HG03196 (cell line): ENCODE measurements at regions not wholly inside any gene's neighbourhood (a gene's known extent, or its start where the extent isn't known, plus 50 kb on each side); places are given as distances from the start of the nearest gene placed in this dataset.
"Not testable (repeated sequence)": the region's sequence is repeated elsewhere in the genome, so short reads cannot be mapped to it uniquely, and the experiment has no call there.

Source experiments
- ATAC-seq: cut with Tn5 transposase; IDR thresholded peaks from one replicate; pipeline ENCODE4 v1.9.1; 2021; ENCODE audit not compliant: unreplicated experiment

DNA sequence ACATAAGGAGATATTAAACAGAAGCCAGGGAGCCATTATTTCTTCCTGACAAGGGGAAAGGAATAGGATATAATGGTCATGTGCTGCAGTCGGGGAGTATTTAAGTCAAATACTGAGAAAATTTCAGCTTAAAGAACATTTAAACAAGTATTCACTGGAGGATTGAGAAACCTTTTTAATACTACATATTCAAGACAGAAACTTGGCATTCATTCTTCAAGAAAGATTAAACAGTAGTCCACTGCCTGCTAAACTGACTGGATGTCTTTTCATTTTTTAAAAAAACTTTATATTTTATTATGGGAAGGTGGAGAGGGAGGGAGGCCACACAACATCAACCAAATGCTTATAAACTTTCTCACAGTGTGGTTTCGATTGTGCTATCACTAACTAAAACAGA lies 107.4 kb upstream of the CBLB start:
- no peak for ATAC-seq

DNA sequence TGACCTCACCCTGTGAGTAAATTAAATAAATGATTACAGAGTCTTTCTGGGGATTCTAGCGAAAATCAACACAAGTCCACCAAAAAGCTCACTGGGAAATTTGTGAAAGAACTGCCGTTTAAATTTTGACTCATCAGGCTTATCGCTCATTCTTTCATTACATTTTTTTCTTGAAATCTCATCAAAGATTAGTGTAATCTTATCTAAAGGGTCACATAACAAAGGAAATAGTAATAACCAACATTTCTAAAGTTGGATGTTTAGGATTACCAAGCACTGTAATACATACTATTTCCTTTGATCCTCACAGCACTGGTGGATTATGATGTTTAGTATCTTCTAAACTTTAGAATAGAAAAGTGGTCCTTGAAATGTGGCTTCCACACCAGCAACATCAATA lies 111.1 kb upstream of the CBLB start:
- ATAC-seq = no peak

DNA sequence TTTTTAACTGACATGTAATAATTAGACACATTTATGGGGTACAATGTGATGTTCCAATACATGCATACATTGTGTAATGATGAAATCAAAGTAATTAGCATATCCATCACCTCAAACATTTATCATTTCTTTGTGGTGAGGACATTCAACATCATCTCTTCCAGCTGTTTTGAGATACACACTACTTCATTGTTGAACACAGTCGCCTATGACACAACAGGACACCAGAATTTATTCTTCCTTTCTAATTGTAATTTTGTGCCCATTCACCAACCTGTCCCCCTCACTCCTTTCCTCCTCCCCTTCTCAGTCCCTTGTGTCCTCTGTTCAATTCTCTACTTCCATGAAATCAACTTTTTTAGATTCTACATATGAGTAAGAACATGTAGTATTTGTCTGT lies 113.4 kb upstream of the CBLB start:
- no peak for ATAC-seq

DNA sequence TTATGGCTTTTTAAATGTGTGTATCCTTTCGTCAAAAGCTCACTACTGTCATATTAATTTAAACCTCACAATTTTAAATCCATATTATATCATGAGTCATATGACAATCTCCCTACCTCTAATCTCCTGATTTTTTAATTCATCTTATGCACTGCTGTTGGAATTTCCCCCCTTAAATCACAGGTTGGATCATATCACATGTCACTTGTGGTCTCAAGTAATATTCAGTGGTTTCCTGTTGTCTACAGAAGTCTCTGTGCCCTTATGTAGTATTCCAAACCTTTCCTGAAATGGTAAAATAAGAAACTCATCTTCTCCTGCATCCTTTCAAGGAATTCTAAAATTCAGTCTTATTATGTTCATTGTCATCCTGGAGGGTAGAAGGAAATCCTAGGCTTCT lies 116.0 kb upstream of the CBLB start:
- ATAC-seq = no peak

DNA sequence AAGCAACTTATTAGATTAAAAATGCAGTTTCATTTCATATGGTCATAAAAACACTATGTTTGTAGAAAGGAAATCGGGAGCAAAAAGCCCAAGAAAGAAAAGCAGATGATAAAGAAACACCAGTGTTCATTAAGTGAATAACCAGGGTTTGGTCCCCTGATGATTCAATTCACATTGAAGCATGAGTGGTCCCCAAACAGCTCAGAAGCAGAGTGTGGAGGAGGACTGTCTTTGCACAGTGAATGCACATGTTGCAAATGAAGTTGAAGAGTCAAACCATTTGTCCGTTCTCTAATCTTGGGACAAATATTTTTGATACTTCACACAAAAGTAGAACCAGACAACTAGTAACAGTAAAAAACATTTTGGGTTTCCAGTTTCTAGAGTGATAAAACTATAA lies 117.5 kb upstream of the CBLB start:
- ATAC-seq = not testable (repeated sequence)

DNA sequence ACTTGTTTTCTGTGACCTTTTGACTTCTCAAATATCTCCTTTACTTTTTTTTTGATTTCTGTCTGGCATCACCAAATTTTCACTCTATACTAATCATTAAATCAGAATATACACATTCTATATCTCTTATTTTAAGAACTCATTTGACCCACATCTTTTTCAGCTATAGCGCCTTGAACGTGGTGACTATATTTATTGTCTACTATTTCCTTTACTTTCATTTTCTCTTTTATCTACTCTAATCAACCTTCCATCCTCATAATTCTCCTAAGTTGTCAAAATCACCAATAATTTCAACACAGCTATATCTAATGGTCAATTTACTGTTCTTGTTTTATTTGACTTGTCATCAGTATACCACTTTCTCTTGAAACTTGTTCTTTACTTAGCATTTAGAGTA lies 119.0 kb upstream of the CBLB start:
- no peak for ATAC-seq

DNA sequence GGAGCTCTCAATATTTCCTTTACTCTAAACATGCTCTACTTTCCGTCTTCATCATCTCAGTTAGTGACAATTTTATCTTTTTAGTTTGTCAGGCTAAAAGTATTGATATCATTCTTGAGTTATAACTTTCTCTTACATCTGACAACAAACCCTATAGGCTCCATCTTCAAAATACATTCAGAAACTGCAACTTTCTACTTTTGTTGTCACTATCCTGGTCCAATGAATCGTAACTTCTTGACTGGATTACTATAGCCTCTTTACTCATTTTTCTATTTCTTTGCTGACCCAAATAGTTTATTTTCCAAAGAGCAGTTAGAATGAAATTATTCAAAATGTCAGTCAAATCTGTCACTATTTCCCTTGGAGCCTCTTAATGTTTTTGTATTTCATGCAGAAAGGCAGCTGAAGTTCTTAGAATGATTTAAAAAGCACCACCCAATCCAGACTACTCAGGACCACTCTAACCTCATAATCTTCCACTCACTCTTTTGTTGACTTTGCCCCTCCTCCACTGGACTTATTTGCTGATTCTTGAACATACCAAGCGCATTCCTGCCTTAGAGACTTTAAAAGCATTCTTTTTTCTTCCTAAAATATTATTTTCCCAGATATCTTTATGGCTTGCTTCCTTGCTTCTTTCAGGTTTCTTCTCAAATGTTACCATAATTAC lies 119.9 kb upstream of the CBLB start:
- no peak for ATAC-seq

DNA sequence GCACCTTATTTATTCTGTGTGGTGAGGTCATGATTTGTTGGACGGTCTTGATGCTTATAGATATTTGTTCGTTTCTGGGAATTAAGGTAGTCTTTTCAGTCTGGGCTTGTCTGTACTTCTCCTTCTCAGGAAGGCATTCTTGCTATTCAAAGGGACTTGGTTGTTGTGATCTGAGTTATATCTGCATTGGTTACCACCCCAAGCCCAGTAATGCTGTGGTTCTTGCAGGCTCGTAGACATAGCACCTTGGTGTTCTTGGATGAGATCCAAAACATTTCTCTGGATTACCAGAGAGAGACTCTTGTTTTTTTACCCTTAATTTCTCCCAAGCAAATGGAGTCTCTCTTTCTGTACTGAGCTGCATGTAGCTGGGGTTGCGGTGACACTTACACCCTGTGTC lies 128.0 kb upstream of the CBLB start:
- no peak for ATAC-seq

DNA sequence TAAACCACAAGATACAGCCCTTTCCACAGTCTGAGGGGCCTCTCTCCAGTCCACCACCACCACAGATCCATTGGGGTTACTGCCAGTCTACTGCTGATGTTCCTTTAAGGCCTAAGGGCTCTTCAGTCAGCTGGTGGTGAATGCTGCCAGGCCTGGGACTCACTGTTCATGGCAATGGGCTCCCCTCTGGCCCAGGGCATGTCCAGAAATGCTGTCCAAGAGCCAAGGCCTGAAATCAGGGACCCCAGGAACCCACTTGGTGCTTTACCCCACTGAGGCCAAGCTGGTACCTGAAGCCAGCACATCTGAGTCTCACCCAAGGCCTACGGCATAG lies 128.6 kb upstream of the CBLB start:
- no peak for ATAC-seq

DNA sequence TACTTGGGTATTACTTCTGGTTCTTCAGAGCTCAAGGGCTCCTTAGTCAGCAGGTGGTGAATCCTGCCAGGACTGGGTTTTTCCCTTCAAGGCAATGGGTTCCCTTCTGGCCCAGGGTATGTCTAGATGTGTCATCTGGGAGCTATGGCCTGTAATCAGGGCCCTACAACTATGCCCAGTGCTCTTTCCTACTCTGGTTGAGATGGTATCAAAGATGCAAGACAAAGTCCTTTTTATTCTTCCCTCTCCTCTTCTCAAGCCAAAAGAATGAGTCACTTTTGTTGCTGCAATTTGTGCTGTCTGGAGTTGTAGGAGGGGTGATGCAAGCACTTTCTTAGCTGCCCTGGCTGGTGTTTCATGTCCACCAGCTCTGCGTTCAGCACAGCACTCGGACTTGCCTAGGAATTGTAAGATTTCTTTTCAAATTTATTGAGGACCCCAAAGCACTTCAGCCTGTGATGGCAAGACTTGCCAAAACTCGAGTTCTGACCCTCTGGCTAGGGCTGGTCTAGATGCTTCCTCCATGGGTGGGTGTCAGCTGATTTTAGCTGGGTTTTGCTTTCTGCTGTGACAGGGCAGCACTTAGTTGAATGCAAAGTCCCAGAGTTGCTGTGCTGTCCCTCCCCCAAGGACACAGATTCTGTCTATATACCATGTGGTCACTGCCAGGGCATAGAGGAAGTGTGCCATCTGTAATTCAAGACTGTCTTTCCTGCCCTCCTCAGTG lies 129.2 kb upstream of the CBLB start:
- ATAC-seq = no peak

DNA sequence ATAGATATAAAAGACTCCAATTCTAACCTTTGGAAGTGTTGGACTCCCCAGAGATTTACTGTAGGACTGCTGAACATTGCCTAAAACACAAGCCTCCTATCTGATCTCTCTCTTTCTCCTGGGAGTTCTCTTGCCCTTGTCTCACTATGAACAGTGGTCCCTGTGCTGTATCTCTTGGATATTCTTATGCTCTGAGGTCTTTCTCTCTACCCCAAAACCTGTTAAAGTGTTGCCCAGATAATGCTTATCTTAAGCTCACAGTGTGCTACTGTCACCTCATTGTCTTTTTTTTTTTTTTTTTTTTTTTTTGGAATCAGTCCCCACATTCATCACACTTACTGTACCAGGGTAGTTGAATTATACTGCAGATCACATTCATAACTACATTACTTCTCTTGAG lies 131.0 kb upstream of the CBLB start:
- no peak for ATAC-seq

DNA sequence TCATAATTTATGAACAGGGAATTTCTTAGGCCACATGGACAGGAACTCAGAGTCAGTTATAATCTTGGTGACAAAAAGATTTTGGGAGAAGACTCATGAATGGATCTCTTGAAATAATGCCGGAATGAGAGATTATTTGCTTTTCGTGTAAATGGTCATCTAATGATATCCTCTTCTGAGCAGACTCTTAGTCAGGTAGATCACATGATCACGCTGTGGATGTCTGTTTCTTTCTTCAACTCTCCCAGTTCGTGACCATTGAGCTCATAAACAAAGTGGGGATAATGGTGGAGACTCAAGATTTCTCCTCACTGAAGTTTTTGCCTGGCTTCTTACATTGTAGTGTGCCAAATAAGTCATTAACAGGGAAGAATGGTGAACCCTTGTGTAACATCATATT lies 133.1 kb upstream of the CBLB start:
- no peak for ATAC-seq

DNA sequence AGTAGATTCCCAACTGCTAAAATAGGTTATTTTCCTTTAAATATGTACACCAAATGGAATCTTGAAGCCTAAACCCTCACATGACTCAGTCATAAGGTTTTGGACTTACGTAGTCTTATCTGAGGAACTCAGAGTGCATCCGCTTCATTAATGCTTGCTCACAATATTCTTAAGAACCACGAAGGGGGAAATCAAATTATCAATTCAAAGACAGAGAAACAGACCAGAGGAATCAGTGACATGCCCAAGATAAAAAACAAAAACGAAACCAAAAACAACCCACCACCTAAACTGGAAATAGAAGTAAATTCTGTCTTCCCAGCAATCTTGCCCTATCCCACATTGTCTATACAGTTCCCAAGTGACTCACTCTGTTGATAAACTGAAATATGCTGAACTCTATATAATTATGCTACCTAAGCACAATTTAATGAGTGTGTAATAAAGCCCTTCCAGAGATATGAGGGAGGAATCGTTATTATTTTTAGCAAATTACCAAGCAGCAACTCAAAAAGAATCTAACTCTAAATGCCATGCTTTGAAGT lies 135.4 kb upstream of the CBLB start:
- ATAC-seq = no peak

DNA sequence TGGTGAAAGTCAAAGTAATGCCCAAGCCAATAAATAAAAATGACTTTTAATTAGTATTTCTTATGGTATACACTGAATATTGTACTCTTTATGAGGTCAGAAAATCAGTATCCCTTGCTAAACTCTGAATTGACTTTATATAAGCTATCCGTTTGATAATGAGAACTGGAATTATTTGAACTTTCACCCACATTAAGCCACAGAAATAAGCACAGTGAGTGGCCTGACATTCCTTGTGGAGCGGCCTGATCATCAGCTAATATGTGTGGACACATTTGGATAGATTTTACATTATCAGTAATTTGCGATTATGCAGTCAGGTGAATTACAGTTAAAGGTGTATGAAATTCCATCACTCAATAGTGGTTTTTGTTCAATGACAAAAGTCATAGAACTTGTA lies 136.0 kb upstream of the CBLB start:
- no peak for ATAC-seq

DNA sequence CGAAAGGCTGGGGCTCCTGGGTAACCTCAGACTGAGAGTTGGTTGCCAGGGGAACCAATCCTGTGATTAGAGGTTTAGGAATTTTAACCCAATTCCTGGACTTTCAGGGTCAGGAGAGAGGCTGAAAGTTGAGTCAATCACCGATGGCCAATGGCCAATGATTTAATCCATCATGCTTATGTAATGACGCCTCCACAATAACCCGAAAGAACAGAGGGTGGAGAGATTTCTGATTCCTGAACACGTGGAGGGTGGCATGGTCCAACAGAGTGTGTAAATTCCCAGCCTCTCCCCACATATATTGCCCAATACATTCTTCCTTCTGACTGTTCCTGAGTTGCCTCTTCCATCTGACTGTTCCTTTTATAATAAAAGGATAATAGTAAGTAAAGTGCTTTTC lies 137.2 kb upstream of the CBLB start:
- ATAC-seq = no peak

DNA sequence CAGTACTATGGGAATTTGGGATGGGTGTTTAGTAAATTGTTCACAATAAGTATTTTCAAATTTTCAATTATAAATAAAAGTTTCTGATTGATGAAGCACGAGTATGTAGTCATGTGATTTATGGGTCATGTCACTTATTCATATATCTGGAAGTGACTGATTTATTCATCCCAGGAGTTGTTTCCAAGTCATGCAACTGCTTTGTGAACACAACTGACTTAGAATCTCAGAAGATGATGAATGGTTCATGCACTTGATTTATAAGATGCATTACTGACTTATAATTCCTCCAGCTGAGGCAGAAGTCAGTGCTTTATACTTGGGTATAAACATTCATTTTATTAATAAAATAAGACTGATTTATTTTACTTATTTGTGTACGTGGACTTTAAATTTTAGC lies 137.8 kb upstream of the CBLB start:
- ATAC-seq = no peak

DNA sequence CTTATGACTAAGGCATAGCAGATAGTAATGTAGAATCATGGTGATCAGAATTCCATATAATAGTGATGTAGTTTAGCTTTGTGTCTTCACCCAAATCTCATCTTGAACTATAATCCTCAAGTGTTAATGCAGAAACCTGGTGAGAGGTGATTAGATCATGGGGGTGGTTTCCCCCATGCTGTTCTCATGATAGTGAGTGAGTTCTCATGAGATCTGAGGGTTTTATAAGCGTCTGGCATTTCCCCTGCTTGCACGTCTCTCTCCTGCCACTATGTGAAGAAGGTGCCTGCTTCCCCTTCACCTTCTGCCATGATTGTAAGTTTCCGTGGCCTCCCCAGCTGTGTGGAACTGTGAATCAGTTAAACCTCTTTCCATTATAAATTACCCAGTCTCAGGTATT lies 138.7 kb upstream of the CBLB start:
- ATAC-seq = no peak

DNA sequence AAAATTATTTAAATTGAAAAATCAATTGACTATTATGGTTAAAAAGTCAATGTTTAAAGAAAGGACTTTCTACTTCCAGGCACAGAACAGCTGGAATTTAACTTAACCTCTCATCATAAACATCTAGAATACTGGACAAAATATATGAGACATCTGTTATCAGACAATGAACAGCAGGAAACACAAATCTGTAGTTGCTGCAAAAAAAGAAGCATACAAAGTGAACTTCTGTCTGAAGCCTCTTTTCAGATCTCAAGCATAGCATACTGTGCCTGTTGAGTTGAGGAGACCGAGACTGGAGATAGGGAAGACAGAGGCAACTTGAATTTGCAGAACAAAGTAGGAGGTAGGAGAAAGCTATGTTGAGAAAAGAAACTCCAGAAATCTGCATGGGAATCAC lies 140.0 kb upstream of the CBLB start:
- no peak for ATAC-seq

DNA sequence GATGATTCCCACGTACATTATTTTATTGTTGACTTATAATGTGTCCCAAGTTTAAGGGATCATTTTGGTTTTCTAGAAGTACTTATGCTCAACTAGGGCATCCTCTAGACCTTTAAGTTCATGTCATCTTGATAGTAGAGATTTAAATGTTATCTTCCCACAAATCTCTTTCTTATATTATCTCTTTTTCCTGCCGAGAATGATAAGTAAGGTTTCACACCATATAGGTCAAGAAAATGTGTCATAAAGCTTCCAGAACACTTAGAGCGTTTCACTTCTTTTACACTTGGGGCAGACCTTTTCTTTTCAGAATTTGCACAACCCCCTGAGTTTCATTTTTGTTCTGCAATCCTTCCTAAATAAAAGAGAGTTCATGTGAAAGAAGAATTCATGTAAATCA lies 142.0 kb upstream of the CBLB start:
- ATAC-seq = no peak

DNA sequence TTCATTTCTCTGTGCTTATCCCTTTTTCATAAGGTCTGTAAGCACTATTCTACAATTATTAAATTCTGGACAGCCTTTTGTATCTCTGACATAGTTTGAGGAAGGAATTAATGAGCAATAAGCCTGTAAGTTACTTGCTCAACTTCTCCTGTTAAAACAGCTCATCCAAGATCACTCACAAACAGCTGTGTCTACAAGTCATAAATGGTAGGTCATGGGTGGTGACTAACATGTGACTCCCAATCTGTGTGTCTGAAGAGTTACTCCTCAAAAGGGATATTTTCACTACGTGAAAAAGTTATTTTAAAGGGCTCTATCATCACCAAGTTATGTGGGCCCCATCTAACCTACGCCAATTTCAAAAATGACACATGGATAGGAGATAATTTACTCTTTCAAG lies 145.2 kb upstream of the CBLB start:
- no peak for ATAC-seq

DNA sequence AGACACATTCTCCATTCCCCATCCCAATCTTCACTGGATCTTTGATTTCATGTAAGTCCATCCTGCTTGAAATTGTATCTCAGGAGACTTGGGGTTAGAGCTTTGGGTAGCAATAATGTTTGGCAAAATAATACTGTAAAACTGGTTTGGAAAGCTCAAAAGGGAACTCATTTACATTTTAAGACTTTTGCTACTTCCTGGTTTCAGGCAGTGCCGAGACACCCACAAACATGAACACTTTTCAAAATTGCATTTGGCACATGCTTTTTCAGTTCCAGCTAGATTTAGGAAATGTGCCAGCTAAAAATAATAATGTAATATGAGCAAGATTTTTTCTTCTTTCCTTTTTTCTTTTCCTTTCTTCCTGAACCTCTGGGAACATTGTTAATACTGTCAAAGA lies 145.7 kb upstream of the CBLB start:
- ATAC-seq = no peak

DNA sequence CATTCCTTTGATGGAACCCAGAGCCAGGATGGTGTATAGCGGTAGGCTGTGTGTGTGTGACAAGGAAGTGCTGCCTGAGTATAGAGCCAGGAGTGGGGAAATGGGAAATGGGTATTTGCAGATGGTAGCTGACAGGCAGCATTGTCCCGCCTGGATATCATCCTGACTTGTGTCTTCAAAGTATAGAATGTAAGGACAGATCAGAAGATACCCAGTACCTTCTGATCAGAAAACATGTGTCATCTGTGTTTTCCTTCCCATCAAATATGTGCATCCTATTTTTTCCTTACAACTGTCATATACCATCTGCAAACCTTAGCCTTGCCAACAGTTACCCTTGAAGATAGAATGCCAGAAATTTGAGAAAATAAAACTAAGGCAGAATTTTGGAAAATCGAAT lies 146.2 kb upstream of the CBLB start:
- no peak for ATAC-seq

DNA sequence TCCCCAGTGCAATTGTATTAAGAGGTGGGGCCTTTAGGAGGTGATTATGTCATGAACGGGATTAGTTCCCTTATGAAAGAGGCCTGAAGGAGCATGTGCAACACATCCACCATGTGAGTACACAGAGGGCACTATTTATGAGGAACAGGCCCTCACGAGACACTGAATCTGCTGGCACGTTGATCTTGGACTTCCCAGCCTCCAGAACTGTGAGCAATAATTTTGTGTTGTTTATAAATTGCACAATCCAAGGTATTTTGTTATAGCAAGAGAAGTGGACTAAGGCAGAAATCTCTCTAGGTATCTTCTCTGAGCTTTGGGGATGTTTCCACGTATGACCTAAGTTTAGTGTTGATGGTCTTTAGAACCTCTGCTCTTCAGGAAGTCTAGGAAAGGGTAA lies 149.3 kb upstream of the CBLB start:
- no peak for ATAC-seq
